Lung (tissue), 11 donors: ENCODE measurements at regions not wholly inside any gene's neighbourhood (a gene's known extent, or its start where the extent isn't known, plus 50 kb on each side); places are given as distances from the start of the nearest gene placed in this dataset.
"Not testable (repeated sequence)": the region's sequence is repeated elsewhere in the genome, so short reads cannot be mapped to it uniquely, and the experiment has no call there.

Experiments used
- ATAC-seq: fragments of 200-7000 bp; cut with Tn5 transposase; one replicate; pipeline ENCODE4 v1.9.1; 2020; ENCODE audit warnings: moderate number of reproducible peaks; ENCODE audit not compliant: insufficient read depth, low FRiP score
- DNase-seq, 3 donors: peaks; one replicate each; pipeline ENCODE4 v3.0.0-alpha.2; 2013 to 2017
- H3K27ac ChIP-seq, 2 donors: one replicate each; pipeline ENCODE4 v1.5.1; 2013; ENCODE audit warnings: mild to moderate bottlenecking in 2 of 2, moderate library complexity in 2 of 2, control low read depth in 1 of 2, inconsistent platforms in 1 of 2, low read depth in 1 of 2, low read length in 1 of 2
- H3K27me3 ChIP-seq, 3 donors: one replicate each; pipeline ENCODE4 v1.5.1; 2013; ENCODE audit warnings: low read length in 2 of 3; ENCODE audit not compliant: control insufficient read depth in 3 of 3, insufficient read depth in 3 of 3
- H3K36me3 ChIP-seq, 4 donors: one replicate each; pipeline ENCODE4 v1.5.1; 2013; ENCODE audit warnings: low read length in 4 of 4, mild to moderate bottlenecking in 1 of 4, moderate library complexity in 1 of 4; ENCODE audit not compliant: control insufficient read depth in 4 of 4, insufficient read depth in 4 of 4
- H3K4me1 ChIP-seq, 5 donors: one replicate each; pipeline ENCODE4 v1.5.1; 2013; ENCODE audit warnings: low read length in 5 of 5, mild to moderate bottlenecking in 2 of 5, moderate library complexity in 1 of 5; ENCODE audit not compliant: control insufficient read depth in 5 of 5, insufficient read depth in 5 of 5
- H3K4me3 ChIP-seq: one replicate; pipeline ENCODE4 v1.5.1; 2013; ENCODE audit warnings: mild to moderate bottlenecking, control low read depth, moderate library complexity
- H3K9ac ChIP-seq, 2 donors: one replicate each; pipeline ENCODE4 v1.5.1; 2013; ENCODE audit warnings: low read length in 2 of 2, control low read depth in 1 of 2; ENCODE audit not compliant: insufficient read depth in 1 of 2
- H3K9me3 ChIP-seq, 4 donors: one replicate each; pipeline ENCODE4 v1.5.1; 2013; ENCODE audit warnings: low read length in 3 of 4, mild to moderate bottlenecking in 1 of 4, moderate library complexity in 1 of 4; ENCODE audit not compliant: control insufficient read depth in 4 of 4, insufficient read depth in 3 of 4
- CTCF ChIP-seq: IDR thresholded peaks from 2 replicates; pipeline ENCODE4 v1.5.1; 2012; ENCODE audit warnings: mild to moderate bottlenecking; ENCODE audit errors: control extremely low read depth, extremely low read depth
- WGBS, 2 donors: extraction: QIAGEN DNeasy Blood & Tissue Kit; methylation state at CpG; one replicate each; pipeline ENCODE4 v1.1.7; 2013; 5-methylcytosine and 5-hydroxymethylcytosine counted together
- donor health status: control.
- donor health status: control.
- donor health status: Bipolar disorder and iron deficiency.
- donor health status: healthy.
- donor health status: DM: yes; HTN: yes; CAD: no.

DNA sequence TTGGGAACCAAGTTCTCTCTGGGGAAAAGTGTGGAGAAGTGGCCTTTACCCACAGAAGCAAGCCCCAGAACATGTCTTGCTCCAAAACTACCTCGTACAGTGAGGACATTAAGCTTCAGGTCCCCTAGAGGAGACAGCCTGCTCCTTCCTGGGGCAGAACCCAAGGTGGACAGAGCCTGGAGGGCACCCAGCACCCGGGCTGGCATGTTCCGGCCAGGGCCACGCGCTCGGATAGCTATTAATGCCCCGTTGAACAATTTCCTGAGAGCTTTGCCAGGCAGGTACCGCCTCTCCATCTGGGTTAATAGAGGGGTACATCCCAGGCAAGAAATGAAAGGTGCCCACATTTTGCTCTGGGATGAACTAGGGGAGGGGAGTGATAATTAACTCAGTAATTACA lies 169.0 kb upstream of the GRK3 start:
- H3K9me3 ChIP-seq: no peaks in the 10 kb centered on the region
- H3K4me3 ChIP-seq: no peak overlapping the region
- H3K27me3 ChIP-seq: no peaks in the 10 kb centered on the region
- WGBS, 2 donors: 77 to 92% methylated on average over 8 of the region's 8 CpGs
- no peak for TF ChIP-seq CTCF
- DNase-seq (no peak), ATAC-seq (no peak)
- no peak overlapping the region for H3K27ac ChIP-seq
- H3K9ac ChIP-seq: no peak overlapping the region
- no peaks in the 10 kb centered on the region for H3K36me3 ChIP-seq
- peaks cover 0 to 17% (median 0%) of the 10 kb centered on the region in 5 donors for H3K4me1 ChIP-seq

DNA sequence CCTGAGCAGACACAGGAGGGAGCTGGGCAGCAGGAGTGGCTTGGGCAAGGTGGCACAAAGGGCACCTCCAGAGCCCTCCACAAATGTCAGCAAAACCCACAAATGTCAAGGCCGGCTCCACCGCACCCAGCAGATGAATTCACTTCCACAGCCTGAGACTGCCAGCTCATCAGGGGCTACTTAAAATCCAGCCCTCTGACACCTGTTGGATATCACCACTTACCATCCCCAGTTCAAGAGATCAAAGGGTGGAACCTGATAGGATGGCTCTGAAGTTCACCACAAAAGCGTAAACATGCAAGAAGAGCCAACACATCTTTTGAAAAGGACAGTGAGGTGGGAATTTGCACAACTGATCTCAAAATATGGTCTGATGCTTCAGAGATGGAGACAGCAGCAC lies 168.6 kb upstream of the GRK3 start:
- Histone ChIP-seq H3K9ac (no peak overlapping the region), H3K4me3 (no peak overlapping the region), H3K36me3 (no peaks in the 10 kb centered on the region), H3K27me3 (no peaks in the 10 kb centered on the region), H3K27ac (no peak overlapping the region), H3K4me1 (peaks cover 0 to 21% (median 1%) of the 10 kb centered on the region in 5 donors), H3K9me3 (no peaks in the 10 kb centered on the region)
- WGBS, 2 donors: 78 to 98% methylated on average over 3 of the region's 3 CpGs
- no peak for TF ChIP-seq CTCF
- ATAC-seq (no peak), DNase-seq (no peak)

DNA sequence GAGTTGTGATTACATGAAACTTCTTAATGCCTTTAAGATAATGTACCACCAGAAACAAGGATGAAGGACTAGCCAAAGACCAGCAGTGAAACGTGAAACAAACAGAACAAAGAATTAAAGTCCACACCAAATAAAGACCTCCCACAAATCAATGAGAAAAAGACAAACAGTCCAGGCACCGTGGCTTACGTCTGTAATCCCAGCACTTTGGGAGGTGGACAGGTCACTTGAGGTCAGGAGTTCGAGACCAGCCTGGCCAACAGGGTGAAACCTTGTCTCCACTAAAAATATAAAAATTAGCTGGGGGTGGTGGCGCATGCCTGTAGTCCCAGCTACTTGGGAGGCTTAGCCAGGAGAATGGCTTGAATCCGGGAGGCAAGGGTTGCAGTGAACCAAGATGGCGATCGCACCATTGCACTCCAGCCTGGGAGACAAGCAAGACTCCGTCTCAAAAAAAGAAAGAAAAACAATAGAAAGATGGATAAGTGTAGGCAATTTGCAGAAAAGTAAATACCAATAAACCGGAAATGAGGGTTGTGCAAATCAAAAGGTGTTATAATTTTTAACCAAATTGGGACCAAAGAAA lies 167.8 kb upstream of the GRK3 start:
- WGBS, 2 donors: 94 to 95% methylated on average over 10 of the region's 10 CpGs
- no peak overlapping the region for H3K27ac ChIP-seq
- ATAC-seq (no peak), DNase-seq (no peak)
- no peaks in the 10 kb centered on the region for H3K27me3 ChIP-seq
- H3K4me3 ChIP-seq: no peak overlapping the region
- no peaks in the 10 kb centered on the region for H3K36me3 ChIP-seq
- no peak for TF ChIP-seq CTCF
- no peaks in the 10 kb centered on the region for H3K9me3 ChIP-seq
- H3K9ac ChIP-seq: no peak overlapping the region
- H3K4me1 ChIP-seq: peaks cover 0 to 23% (median 5%) of the 10 kb centered on the region in 5 donors

DNA sequence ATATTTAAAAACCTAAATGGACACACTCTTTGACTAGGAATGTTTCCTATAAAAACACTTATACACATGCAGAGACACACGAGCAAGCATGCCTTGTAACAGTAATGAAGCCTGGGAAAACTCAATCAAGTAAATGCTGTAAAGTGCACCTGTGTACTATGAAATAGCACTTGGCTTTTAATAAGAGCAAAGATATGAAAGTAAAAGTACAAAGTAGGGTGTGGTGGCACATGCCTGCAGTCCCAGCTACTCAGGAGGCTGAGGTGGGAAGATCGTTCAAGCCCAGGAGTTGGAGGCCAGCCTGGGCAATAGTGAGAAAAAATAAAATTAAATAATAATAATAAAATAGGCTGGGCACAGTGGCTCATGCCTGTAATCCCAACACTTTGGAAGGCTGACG lies 166.9 kb upstream of the GRK3 start:
- Histone ChIP-seq H3K27ac (no peak overlapping the region), H3K36me3 (no peaks in the 10 kb centered on the region), H3K9ac (no peak overlapping the region), H3K4me1 (peaks cover 5 to 23% (median 6%) of the 10 kb centered on the region in 5 donors), H3K27me3 (no peaks in the 10 kb centered on the region), H3K4me3 (no peak overlapping the region), H3K9me3 (no peaks in the 10 kb centered on the region)
- TF ChIP-seq CTCF: no peak
- 68 to 78% methylated on average over 3 of the region's 3 CpGs for WGBS, 2 donors
- DNase-seq: no peak
- ATAC-seq: no peak

- H3K27me3 ChIP-seq, H3K9ac ChIP-seq, DNase-seq, H3K27ac ChIP-seq, ATAC-seq, H3K9me3 ChIP-seq, H3K36me3 ChIP-seq, H3K4me3 ChIP-seq: not testable (repeated sequence)
- peaks cover 5 to 33% (median 16%) of the 10 kb centered on the region in 5 donors for H3K4me1 ChIP-seq
- WGBS, 2 donors: 55 to 66% methylated on average over 6 of the region's 6 CpGs
These were observed 165.8 kb upstream of the GRK3 start for GRCh38 chr22:25398591-25399062.
